Jurkat, Clone E6-1 (cell line): ENCODE measurements at regions not wholly inside any gene's neighbourhood (a gene's known extent, or its start where the extent isn't known, plus 50 kb on each side); places are given as distances from the start of the nearest gene placed in this dataset.
"Not testable (repeated sequence)": the region's sequence is repeated elsewhere in the genome, so short reads cannot be mapped to it uniquely, and the experiment has no call there.

Source experiments
- DNase-seq: peaks from one replicate; pipeline ENCODE4 v3.0.0-alpha.2; 2011; ENCODE audit warnings: low read depth, low spot score
- H3K4me3 ChIP-seq: 2 replicates; pipeline ENCODE4 v1.5.1; 2011; ENCODE audit warnings: mild to moderate bottlenecking, low read length, control low read depth, moderate library complexity

- no peak overlapping the region for H3K4me3 ChIP-seq
- no peak for DNase-seq
These were observed 91.4 kb upstream of the TACR1 start for GRCh38 chr2:75290600-75291150.

GRCh38 chr2:75289771-75290170, 90.5 kb upstream of the TACR1 start:
- DNase-seq = no peak
- H3K4me3 ChIP-seq = no peak overlapping the region

GRCh38 chr2:75289178-75289577, 89.9 kb upstream of the TACR1 start:
- not testable (repeated sequence) for DNase-seq, H3K4me3 ChIP-seq

GRCh38 chr2:75288760-75289159, 89.4 kb upstream of the TACR1 start:
- no peak for DNase-seq

GRCh38 chr2:75287624-75288316, 88.5 kb upstream of the TACR1 start:
- no peak overlapping the region for H3K4me3 ChIP-seq
- DNase-seq = no peak

More at GRCh38 chr2:75288760-75289159, 89.4 kb upstream of the TACR1 start:
- H3K4me3 ChIP-seq = no peak overlapping the region

- no peak for DNase-seq
- H3K4me3 ChIP-seq = no peak overlapping the region
These were observed 85.0 kb upstream of the TACR1 start for GRCh38 chr2:75284345-75284744.

- DNase-seq = no peak
- H3K4me3 ChIP-seq = no peak overlapping the region
These were observed 79.6 kb upstream of the TACR1 start for GRCh38 chr2:75278821-75279379.

GRCh38 chr2:75278314-75278713, 79.0 kb upstream of the TACR1 start:
- H3K4me3 ChIP-seq = no peak overlapping the region
- DNase-seq = no peak

- DNase-seq = no peak
- H3K4me3 ChIP-seq = no peak overlapping the region
These were observed 77.8 kb upstream of the TACR1 start for GRCh38 chr2:75277111-75277510.

GRCh38 chr2:75276093-75277029, 77.0 kb upstream of the TACR1 start:
- no peak overlapping the region for H3K4me3 ChIP-seq
- no peak for DNase-seq

GRCh38 chr2:75274936-75275335, 75.6 kb upstream of the TACR1 start:
- no peak overlapping the region for H3K4me3 ChIP-seq
- no peak for DNase-seq

GRCh38 chr2:75268112-75268511, 68.8 kb upstream of the TACR1 start:
- no peak overlapping the region for H3K4me3 ChIP-seq
- no peak for DNase-seq

- no peak for DNase-seq
- H3K4me3 ChIP-seq = no peak overlapping the region
These were observed 62.6 kb upstream of the TACR1 start for GRCh38 chr2:75261923-75262322.

GRCh38 chr2:75260946-75261345, 61.6 kb upstream of the TACR1 start:
- DNase-seq = no peak
- no peak overlapping the region for H3K4me3 ChIP-seq

- DNase-seq = no peak
- no peak overlapping the region for H3K4me3 ChIP-seq
These were observed 59.3 kb upstream of the TACR1 start for GRCh38 chr2:75258620-75259019.

GRCh38 chr2:75256485-75256884, 57.2 kb upstream of the TACR1 start:
- no peak overlapping the region for H3K4me3 ChIP-seq
- DNase-seq = no peak

- DNase-seq = no peak
- no peak overlapping the region for H3K4me3 ChIP-seq
These were observed 54.2 kb upstream of the TACR1 start for GRCh38 chr2:75253526-75253925.

GRCh38 chr2:75251896-75252295, 52.6 kb upstream of the TACR1 start:
- DNase-seq = no peak
- H3K4me3 ChIP-seq = no peak overlapping the region
